OCI-LY1 (cell line): ENCODE measurements at regions not wholly inside any gene's neighbourhood (a gene's known extent, or its start where the extent isn't known, plus 50 kb on each side); places are given as distances from the start of the nearest gene placed in this dataset.

ENCODE experiments used
- H2AFZ ChIP-seq: fragments of 200-600 bp; sonication (generic), shearing (Covaris generic); 2 replicates; pipeline ENCODE4 v1.6.0; 2014; ENCODE audit warnings: antibody characterized with exemption, mild to moderate bottlenecking, low read length
- H3F3A ChIP-seq: fragments of 200-600 bp; sonication (generic), shearing (Covaris generic); 2 replicates; pipeline ENCODE4 v1.6.0; 2014; ENCODE audit warnings: mild to moderate bottlenecking, antibody characterized with exemption, low read length, moderate library complexity; ENCODE audit not compliant: insufficient read depth
- H3K27ac ChIP-seq: fragments of 200-600 bp; sonication (generic); 2 replicates; pipeline ENCODE4 v1.5.1; 2014; ENCODE audit warnings: low read length, mixed run types, mild to moderate bottlenecking, low read depth; ENCODE audit not compliant: poor library complexity, severe bottlenecking
- H3K27me3 ChIP-seq: fragments of 200-600 bp; sonication (generic); 2 replicates; pipeline ENCODE4 v1.6.0; 2014; ENCODE audit warnings: antibody characterized with exemption, mild to moderate bottlenecking, low read length, moderate library complexity; ENCODE audit not compliant: insufficient read depth
- H3K36me3 ChIP-seq: fragments of 200-600 bp; sonication (generic); 2 replicates; pipeline ENCODE4 v1.6.1; 2014; ENCODE audit warnings: mild to moderate bottlenecking, antibody characterized with exemption, low read length, moderate library complexity, mixed read lengths; ENCODE audit not compliant: insufficient read depth
- H3K4me1 ChIP-seq: fragments of 200-600 bp; sonication (generic); 2 replicates; pipeline ENCODE4 v1.5.1; 2014; ENCODE audit warnings: mild to moderate bottlenecking, low read length, moderate library complexity; ENCODE audit not compliant: insufficient read depth, severe bottlenecking
- H3K4me2 ChIP-seq: fragments of 200-600 bp; sonication (generic), shearing (Covaris generic); 2 replicates; pipeline ENCODE4 v1.6.1; 2014; ENCODE audit warnings: low read length
- H3K4me3 ChIP-seq: fragments of 200-600 bp; sonication (generic); 2 replicates; pipeline ENCODE4 v1.5.1; 2014; ENCODE audit warnings: low read length, low read depth, mild to moderate bottlenecking, mixed read lengths; ENCODE audit not compliant: poor library complexity, severe bottlenecking
- H3K79me2 ChIP-seq: fragments of 200-600 bp; shearing (Covaris generic); 2 replicates; pipeline ENCODE4 v1.6.1; 2016; ENCODE audit warnings: mixed run types, low read length, mixed read lengths; ENCODE audit not compliant: insufficient read depth
- H3K9ac ChIP-seq: fragments of 200-600 bp; sonication (generic), shearing (Covaris generic); 2 replicates; pipeline ENCODE4 v1.6.1; 2014; ENCODE audit warnings: mild to moderate bottlenecking, low read length, mixed read lengths
- H3K9me2 ChIP-seq: fragments of 200-600 bp; sonication (generic), shearing (Covaris generic); 2 replicates; pipeline ENCODE4 v1.6.1; 2014; ENCODE audit warnings: low read depth, mild to moderate bottlenecking, low read length, mixed read lengths
- H3K9me3 ChIP-seq: fragments of 200-600 bp; shearing (Covaris generic); 2 replicates; pipeline ENCODE4 v1.6.1; 2014; ENCODE audit warnings: low read length, mixed read lengths
- H4K20me1 ChIP-seq: fragments of 200-600 bp; sonication (generic), shearing (Covaris generic); 2 replicates; pipeline ENCODE4 v1.6.0; 2016; ENCODE audit warnings: mild to moderate bottlenecking, low read length; ENCODE audit not compliant: insufficient read depth
- CTCF ChIP-seq: fragments of 200-600 bp; sonication (generic), shearing (Covaris generic); IDR thresholded peaks from 2 replicates; pipeline ENCODE4 v1.5.1; 2017; ENCODE audit warnings: mild to moderate bottlenecking, antibody characterized with exemption, low read length, moderate library complexity, mixed read lengths
- EZH2 ChIP-seq: fragments of 200-600 bp; sonication (generic), shearing (Covaris generic); IDR thresholded peaks from 2 replicates; pipeline ENCODE4 v1.8.0; 2017; ENCODE audit warnings: borderline replicate concordance, mixed run types, mild to moderate bottlenecking, antibody characterized with exemption, low read length, moderate library complexity, mixed read lengths

- Histone ChIP-seq H3F3A (no peaks in the 10 kb centered on the region), H3K4me3 (no peak overlapping the region), H3K9ac (no peak overlapping the region), H3K36me3 (no peaks in the 10 kb centered on the region; the same call in 1 of the 2 replicates), H4K20me1 (no peaks in the 10 kb centered on the region), H3K27ac (peak overlapping the region; percentile 89), H3K9me3 (peaks cover 10% of the 10 kb centered on the region; the same call in 1 of the 2 replicates), H3K27me3 (no peaks in the 10 kb centered on the region), H3K4me2 (no peak overlapping the region), H2AFZ (no peak overlapping the region), H3K79me2 (no peaks in the 10 kb centered on the region), H3K4me1 (peaks cover 19% of the 10 kb centered on the region), H3K9me2 (no peaks in the 10 kb centered on the region)
- TF ChIP-seq CTCF (no peak), EZH2 (no peak)
These were observed 343.0 kb downstream of the QKI start for GRCh38 chr6:163757520-163757919.

- TF ChIP-seq EZH2 (no peak), CTCF (no peak)
- Histone ChIP-seq H3K9me3 (peaks cover 10% of the 10 kb centered on the region; the same call in 1 of the 2 replicates), H3K9ac (no peak overlapping the region), H2AFZ (no peak overlapping the region), H3K27ac (peak overlapping the region; percentile 89), H3K9me2 (no peaks in the 10 kb centered on the region), H4K20me1 (no peaks in the 10 kb centered on the region), H3K4me1 (peaks cover 19% of the 10 kb centered on the region), H3F3A (no peaks in the 10 kb centered on the region), H3K4me3 (peak overlapping the region; percentile 6), H3K79me2 (no peaks in the 10 kb centered on the region), H3K36me3 (no peaks in the 10 kb centered on the region; the same call in 1 of the 2 replicates), H3K27me3 (no peaks in the 10 kb centered on the region), H3K4me2 (peak overlapping the region; percentile 38)
These were observed 341.6 kb downstream of the QKI start for GRCh38 chr6:163756079-163756478.

- Histone ChIP-seq H3K36me3 (no peaks in the 10 kb centered on the region; the same call in 1 of the 2 replicates), H3K9me3 (peaks cover 10% of the 10 kb centered on the region; the same call in 1 of the 2 replicates), H3K27me3 (no peaks in the 10 kb centered on the region), H3K9ac (no peak overlapping the region), H3K4me3 (no peak overlapping the region), H3K27ac (peak overlapping the region; percentile 89), H2AFZ (no peak overlapping the region), H3K4me1 (peaks cover 19% of the 10 kb centered on the region), H4K20me1 (no peaks in the 10 kb centered on the region), H3K79me2 (no peaks in the 10 kb centered on the region), H3K9me2 (no peaks in the 10 kb centered on the region), H3F3A (no peaks in the 10 kb centered on the region), H3K4me2 (no peak overlapping the region)
- TF ChIP-seq CTCF = no peak
- TF ChIP-seq EZH2 = no peak
These were observed 340.3 kb downstream of the QKI start for GRCh38 chr6:163754866-163755265.
